HepG2 (cell line): ENCODE measurements at regions not wholly inside any gene's neighbourhood (a gene's known extent, or its start where the extent isn't known, plus 50 kb on each side); places are given as distances from the start of the nearest gene placed in this dataset.

Experiments
- ATAC-seq: fragments of 200-7000 bp; cut with Tn5 transposase; 3 replicates; pipeline ENCODE4 v1.9.1; 2020; ENCODE audit warnings: mild to moderate bottlenecking, moderate library complexity
- BruUV-seq: library from RNA; stranded (reverse); fragments of 400-500 nt; replicated peaks from 2 replicates; lab custom pipeline; 2021; lab: Mats Ljungman, UMichigan
- CTCF ChIA-PET: fragments of 300-600 bp; formaldehyde crosslinking; extraction: SDS; loops from one replicate; lab custom pipeline; 2021; ENCODE audit warnings: low total read pairs, inconsistent platforms, low intra/inter-chr PET ratio; lab: Yijun Ruan, JAX
- POLR2A ChIA-PET: fragments of 350-600 bp; sonication (Branson Sonifier 250); formaldehyde crosslinking; loops from one replicate; lab custom pipeline; 2020; ENCODE audit warnings: antibody characterized with exemption, inconsistent platforms; lab: Yijun Ruan, JAX
- DNase-seq: peaks from one replicate; pipeline ENCODE4 v3.0.0-alpha.2; 2015; ENCODE audit warnings: low spot score
- FAIRE-seq: peaks from 3 replicates; lab custom pipeline; 2011; peaks lifted over from hg19 to GRCh38; lab: Jason Lieb, UNC
- H2AFZ ChIP-seq: one replicate; pipeline ENCODE4 v1.6.1; 2011; ENCODE audit warnings: low read length, inconsistent platforms
- H3K27ac ChIP-seq: fragments of 300-600 bp; 3 replicates; pipeline ENCODE4 v1.8.0; 2011; ENCODE audit warnings: mixed run types, mild to moderate bottlenecking, mixed read lengths, low read length, inconsistent platforms; ENCODE audit not compliant: insufficient read depth; ENCODE audit errors: extremely low read length
- H3K27me3 ChIP-seq, 2 experiments: fragments of 200-600 bp in 1 of 2; 2 replicates in 1 of 2; 3 replicates in 1 of 2; pipeline versions ENCODE4 v1.6.0 to v1.8.0; 2011; ENCODE audit warnings: low read length in 2 of 2, mild to moderate bottlenecking in 2 of 2, moderate library complexity in 2 of 2, inconsistent platforms in 1 of 2; ENCODE audit not compliant: insufficient read depth in 2 of 2, control insufficient read depth in 1 of 2
- H3K36me3 ChIP-seq, 2 experiments: fragments of 200-600 bp in 1 of 2; replicated peaks in 1 of 2; 2 replicates in 1 of 2; 3 replicates in 1 of 2; pipeline versions ENCODE4 v1.5.1 to v1.8.0; 2011; ENCODE audit warnings: low read length in 2 of 2, inconsistent platforms in 1 of 2; ENCODE audit not compliant: insufficient read depth in 2 of 2, control insufficient read depth in 1 of 2
- H3K4me1 ChIP-seq: 2 replicates; pipeline ENCODE4 v1.5.1; 2012; ENCODE audit warnings: low read length, inconsistent platforms; ENCODE audit not compliant: insufficient read depth
- H3K4me2 ChIP-seq: 2 replicates; pipeline ENCODE4 v1.6.0; 2011; ENCODE audit warnings: low read depth, low read length, inconsistent platforms
- H3K4me3 ChIP-seq, 3 experiments: fragments of 200-600 bp in 1 of 3; sonication (generic), shearing (Covaris generic) in 1 of 3; replicated peaks in 1 of 3; 2 replicates each; pipeline ENCODE4 v1.5.1; 2011 to 2016; ENCODE audit warnings: low read length in 3 of 3, inconsistent platforms in 2 of 3, low read depth in 2 of 3, mild to moderate bottlenecking in 2 of 3, control low read depth in 1 of 3, mixed read lengths in 1 of 3; ENCODE audit not compliant: insufficient read depth in 1 of 3
- H3K79me2 ChIP-seq: one replicate; pipeline ENCODE4 v1.6.1; 2011; ENCODE audit warnings: low read length, inconsistent platforms; ENCODE audit not compliant: insufficient read depth
- H3K9ac ChIP-seq: 2 replicates; pipeline ENCODE4 v1.6.0; 2011; ENCODE audit warnings: mild to moderate bottlenecking, low read depth, low read length, inconsistent platforms; ENCODE audit not compliant: insufficient read depth
- H3K9me3 ChIP-seq: 2 replicates; pipeline ENCODE4 v1.5.1; 2012; ENCODE audit warnings: mild to moderate bottlenecking, low read length
- H4K20me1 ChIP-seq: 2 replicates; pipeline ENCODE4 v1.6.0; 2011; ENCODE audit warnings: inconsistent platforms, mild to moderate bottlenecking, low read length, moderate library complexity; ENCODE audit not compliant: insufficient read depth
- ARNT ChIP-seq: fragments of 450-650 bp; IDR thresholded peaks from 2 replicates; pipeline ENCODE4 v1.6.1; 2017
- ATRX ChIP-seq: sonication (generic); formaldehyde crosslinking; IDR thresholded peaks from 2 replicates; pipeline ENCODE4 v1.4.0; 2020; ENCODE audit warnings: missing genetic modification reagents, borderline replicate concordance
- CCAR2 ChIP-seq: fragments of 200-400 bp; formaldehyde crosslinking; optimal IDR thresholded peaks from 2 replicates; pipeline ENCODE3; 2018; ENCODE audit warnings: low read depth, mild to moderate bottlenecking, low read length, moderate library complexity
- CHCHD3 ChIP-seq: sonication (generic); formaldehyde crosslinking; IDR thresholded peaks from 2 replicates; pipeline ENCODE4 v1.8.0; 2022; ENCODE audit warnings: mild to moderate bottlenecking, missing genetic modification reagents, moderate library complexity
- JUND ChIP-seq: sonication (generic); formaldehyde crosslinking; IDR thresholded peaks from 2 replicates; pipeline ENCODE4 v1.8.0; 2022; ENCODE audit warnings: mild to moderate bottlenecking, missing genetic modification reagents
- PHF21A ChIP-seq: sonication (generic); formaldehyde crosslinking; IDR thresholded peaks from 2 replicates; pipeline ENCODE4 v1.5.0; 2020; ENCODE audit warnings: mild to moderate bottlenecking, missing genetic modification reagents
- ZNF138 ChIP-seq: sonication (generic); formaldehyde crosslinking; IDR thresholded peaks from 2 replicates; pipeline ENCODE4 v1.5.0; 2020; ENCODE audit warnings: mild to moderate bottlenecking, low read depth, missing genetic modification reagents
- ZNF337 ChIP-seq: sonication (generic); formaldehyde crosslinking; IDR thresholded peaks from 2 replicates; pipeline ENCODE4 v1.5.1; 2020; ENCODE audit warnings: missing genetic modification reagents, low read depth, mild to moderate bottlenecking, borderline replicate concordance
- ZNF543 ChIP-seq: sonication (generic); formaldehyde crosslinking; IDR thresholded peaks from 2 replicates; pipeline ENCODE4 v1.4.0; 2020; ENCODE audit warnings: mild to moderate bottlenecking, missing genetic modification reagents
- ZNF577 ChIP-seq: sonication (generic); formaldehyde crosslinking; IDR thresholded peaks from 2 replicates; pipeline ENCODE4 v1.4.0; 2020; ENCODE audit warnings: mild to moderate bottlenecking, low read depth, missing genetic modification reagents, borderline replicate concordance
- WGBS: methylation state at CpG from one replicate; pipeline ENCODE4 v1.1.6; 2017; ENCODE audit warnings: low lambda C conversion rate; 5-methylcytosine and 5-hydroxymethylcytosine counted together
- in situ Hi-C: cut with HindIII; loops from 2 replicates; pipeline ENCODE4 v1.10.0; 2017; ENCODE audit warnings: low pct_unique_long_range_greater_than_20kb; ENCODE audit not compliant: extremely low pct_ligation_motif_present
- intact Hi-C: fragments of 100-400 bp; cut with micrococcal nuclease; formaldehyde crosslinking; loops from one replicate; pipeline ENCODE4 v1.10.0; 2022; ENCODE audit not compliant: unreplicated experiment
- TF ChIP-seq, protein P1 (sequence below): sonication (generic); formaldehyde crosslinking; IDR thresholded peaks from 2 replicates; pipeline ENCODE4 v1.5.1; 2020; ENCODE audit warnings: missing genetic modification reagents, mild to moderate bottlenecking, borderline replicate concordance

DNA sequence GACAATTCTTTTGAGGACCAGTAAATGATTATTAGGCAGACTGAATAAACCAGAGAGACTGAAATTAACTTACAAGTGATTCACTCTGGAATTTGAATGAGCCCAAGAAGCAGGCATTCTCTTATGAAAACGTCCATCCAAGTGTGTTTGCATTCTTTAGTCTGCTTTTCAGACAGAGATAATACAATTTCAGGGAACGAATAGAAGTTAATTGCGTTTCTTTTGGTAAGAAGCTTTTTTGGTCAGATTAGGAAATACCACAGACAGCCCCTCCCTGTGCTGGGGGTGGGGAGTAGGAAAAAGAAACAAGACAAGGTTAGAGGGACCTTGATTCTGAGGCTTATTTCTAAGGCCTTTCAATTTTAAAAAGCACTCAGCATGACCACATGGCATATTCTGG lies 874.4 kb downstream of the SUCLG1 start:
- BruUV-seq = no TSS peak
- H3K27me3 ChIP-seq = no peaks in the 10 kb centered on the region
- no peaks in the 10 kb centered on the region for H3K36me3 ChIP-seq
- H3K27ac ChIP-seq = no peak overlapping the region
- CTCF ChIA-PET = no interaction called here
- H2AFZ ChIP-seq = no peak overlapping the region
- no peak for ATAC-seq
- POLR2A ChIA-PET = no interaction called here
- H4K20me1 ChIP-seq = no peaks in the 10 kb centered on the region
- no peaks in the 10 kb centered on the region for H3K79me2 ChIP-seq
- intact Hi-C loops = no loop called here
- no peaks in the 10 kb centered on the region for H3K4me1 ChIP-seq
- H3K4me3 ChIP-seq = no peak overlapping the region
- TF ChIP-seq ATRX (CRISPR knock-in tag) (no peak), JUND (CRISPR knock-in tag) (no peak), ZNF543 (CRISPR knock-in tag) (no peak), ARNT (no peak), PHF21A (no peak), ZNF138 (CRISPR knock-in tag) (no peak), ZNF577 (CRISPR knock-in tag) (no peak), ZNF337 (CRISPR knock-in tag) (no peak), CCAR2 (no peak), CHCHD3 (CRISPR knock-in tag) (no peak)
- TF ChIP-seq, protein P1, sequence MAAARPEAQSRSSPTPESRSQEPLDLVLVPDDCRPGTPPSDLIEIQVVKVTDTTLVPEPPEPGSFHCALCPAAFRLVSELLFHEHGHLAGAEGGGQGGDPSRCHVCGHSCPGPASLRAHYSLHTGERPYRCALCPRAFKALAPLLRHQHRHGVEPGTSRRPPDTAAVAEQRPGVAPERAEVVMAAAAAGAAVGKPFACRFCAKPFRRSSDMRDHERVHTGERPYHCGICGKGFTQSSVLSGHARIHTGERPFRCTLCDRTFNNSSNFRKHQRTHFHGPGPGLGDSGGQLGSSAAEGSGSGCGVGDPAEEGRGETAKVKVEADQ = no peak
- WGBS = 20% methylated on average over 3 of the region's 3 CpGs
- DNase-seq = no peak
- in situ Hi-C loops = no loop called here
- no peak overlapping the region for H3K4me2 ChIP-seq
- peaks cover 41% of the 10 kb centered on the region for H3K9me3 ChIP-seq
- no peak overlapping the region for H3K9ac ChIP-seq
- no peak for FAIRE-seq
